Lung microvascular endothelial cell (primary cell): ENCODE measurements at regions not wholly inside any gene's neighbourhood (a gene's known extent, or its start where the extent isn't known, plus 50 kb on each side); places are given as distances from the start of the nearest gene placed in this dataset.
"Not testable (repeated sequence)": the region's sequence is repeated elsewhere in the genome, so short reads cannot be mapped to it uniquely, and the experiment has no call there.

Experiments used
- DNase-seq, 2 donors: peaks; one replicate each; pipeline versions ENCODE4 v3.0.0 to v3.0.0-alpha.2; 2010; ENCODE audit warnings: low read depth in 2 of 2

- no peak for DNase-seq
Measured at GRCh38 chr19:28569132-28570131, 643.5 kb downstream of the UQCRFS1 start.

DNA sequence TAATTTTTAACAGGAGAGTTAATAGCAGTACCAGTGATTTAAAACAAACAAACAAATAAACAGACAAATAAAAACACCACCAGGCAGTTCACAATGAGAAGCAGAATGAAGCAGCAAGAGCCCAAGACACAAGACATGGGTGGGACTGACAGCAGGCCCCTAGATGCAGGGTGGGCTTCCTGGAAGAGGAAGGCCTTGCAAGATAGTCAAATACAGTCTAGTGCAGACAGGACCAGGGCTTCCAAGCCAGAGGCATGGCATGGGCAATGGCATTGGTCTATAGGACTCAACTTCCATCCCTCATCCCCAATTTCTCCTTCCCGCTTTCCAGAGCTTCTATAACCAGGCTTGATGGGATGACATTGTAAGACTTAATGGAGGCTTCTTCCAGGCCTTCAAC, 645.1 kb downstream of the UQCRFS1 start:
- DNase-seq: no peak

DNA sequence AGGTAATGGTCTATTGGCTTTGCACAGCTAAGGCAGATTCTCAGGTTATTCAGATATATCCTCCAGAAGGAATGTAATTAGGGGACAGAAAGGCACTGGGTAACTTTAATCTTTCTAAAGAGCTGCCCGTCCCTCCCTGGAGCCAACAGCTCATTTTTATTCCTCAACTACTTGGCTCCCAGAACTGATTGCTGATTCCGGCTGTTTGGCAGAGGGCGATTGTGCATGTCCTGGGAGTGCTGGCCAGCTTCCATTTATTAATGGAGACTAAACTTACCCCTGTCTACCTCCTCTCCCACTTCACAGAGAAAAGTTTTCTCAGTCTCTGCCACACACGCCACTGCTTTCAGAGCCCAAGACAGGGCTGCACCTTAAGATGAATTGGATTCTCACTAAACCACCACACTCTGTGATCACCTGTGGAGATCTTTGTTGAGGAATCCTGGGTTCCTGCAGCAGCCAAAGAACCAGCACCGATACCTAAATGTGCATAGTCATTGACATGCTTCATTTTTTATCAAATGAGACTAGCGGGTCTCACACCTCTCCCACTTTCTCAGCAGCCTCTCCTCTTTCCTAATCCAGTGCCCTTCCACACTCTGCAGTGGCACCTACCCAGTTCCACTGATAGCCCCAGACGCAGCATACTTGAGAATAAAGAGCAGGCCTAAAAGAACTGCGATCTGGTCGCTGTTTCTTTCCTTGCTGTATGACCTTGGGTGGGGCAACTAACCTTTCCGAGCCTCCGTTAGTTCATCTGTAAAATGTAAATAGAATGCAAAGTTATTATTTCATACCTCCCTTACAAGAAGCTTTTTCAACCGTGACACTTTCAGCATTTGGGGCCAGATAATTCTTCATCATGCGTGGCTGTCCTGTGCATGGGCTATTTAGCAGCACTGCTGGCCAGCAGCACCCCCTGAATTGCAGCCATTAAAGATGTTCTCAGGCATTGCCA, 648.7 kb downstream of the UQCRFS1 start:
- DNase-seq: no peak

GRCh38 chr19:28560786-28561185, 652.2 kb downstream of the UQCRFS1 start:
- no peak for DNase-seq

- no peak for DNase-seq
Measured at GRCh38 chr19:28558783-28559182, 654.2 kb downstream of the UQCRFS1 start.

GRCh38 chr19:28556371-28556770, 656.6 kb downstream of the UQCRFS1 start:
- no peak for DNase-seq

DNA sequence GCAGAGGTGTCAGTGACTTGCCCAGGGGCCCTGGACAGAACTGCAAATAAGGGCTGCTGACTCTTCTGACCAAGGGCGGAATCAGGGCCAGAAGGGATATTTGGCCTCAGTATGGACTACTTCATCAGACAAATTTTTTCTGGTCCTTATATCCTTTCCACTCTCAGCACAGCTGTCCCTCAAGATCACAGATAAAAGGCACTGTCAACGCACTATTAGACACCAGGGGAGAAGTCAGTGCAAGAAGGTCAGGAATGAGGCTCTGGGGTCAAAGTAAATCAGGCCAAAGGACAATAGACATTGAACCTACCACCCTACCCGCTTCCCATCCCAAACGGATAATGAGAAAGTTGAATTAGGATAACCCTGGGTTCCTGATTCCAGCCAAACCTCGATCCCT, 657.6 kb downstream of the UQCRFS1 start:
- DNase-seq: no peak

GRCh38 chr19:28554321-28555091, 658.4 kb downstream of the UQCRFS1 start:
- no peak for DNase-seq

GRCh38 chr19:28553764-28554163, 659.2 kb downstream of the UQCRFS1 start:
- no peak for DNase-seq

DNA sequence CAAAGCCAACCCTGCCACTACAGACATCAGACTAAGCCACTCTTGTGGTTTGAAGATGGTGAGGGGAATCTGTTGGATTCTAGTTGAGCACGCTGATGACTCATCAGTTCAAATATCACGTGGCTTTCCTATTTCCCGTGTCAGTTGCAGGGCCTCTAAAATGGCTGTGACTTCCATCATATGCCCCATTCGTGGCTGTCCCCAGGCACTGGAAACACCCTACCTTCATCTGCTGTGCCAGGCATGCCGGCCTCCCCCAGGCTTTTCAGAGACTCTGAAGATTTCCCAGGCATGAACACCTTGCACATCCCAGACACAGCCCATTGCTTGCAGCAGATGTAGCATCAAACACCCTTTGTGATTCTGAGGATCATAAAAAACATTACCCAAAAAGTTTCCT, 659.9 kb downstream of the UQCRFS1 start:
- no peak for DNase-seq

- no peak for DNase-seq
Measured at GRCh38 chr19:28549680-28550277, 663.2 kb downstream of the UQCRFS1 start.

- no peak for DNase-seq
Measured at GRCh38 chr19:28546148-28546685, 666.7 kb downstream of the UQCRFS1 start.

DNA sequence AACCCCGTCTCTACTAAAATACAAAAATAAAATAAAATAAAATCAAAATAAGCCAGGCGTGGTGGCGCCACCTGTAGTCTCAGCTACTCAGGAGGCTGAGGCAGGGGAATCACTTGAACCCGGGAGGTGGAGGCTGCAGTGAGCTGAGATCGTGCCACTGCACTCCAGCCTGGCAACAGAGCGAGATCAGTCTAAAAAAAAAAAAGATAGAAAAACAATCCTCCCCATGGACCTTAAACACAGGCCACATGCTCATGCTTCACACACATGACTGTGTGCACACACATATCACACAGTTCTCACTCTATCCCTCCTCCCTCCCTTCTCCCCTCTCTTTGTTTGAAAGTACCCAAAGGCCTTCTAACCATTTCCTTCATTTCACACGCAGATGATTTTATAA, 667.6 kb downstream of the UQCRFS1 start:
- not testable (repeated sequence) for DNase-seq

DNA sequence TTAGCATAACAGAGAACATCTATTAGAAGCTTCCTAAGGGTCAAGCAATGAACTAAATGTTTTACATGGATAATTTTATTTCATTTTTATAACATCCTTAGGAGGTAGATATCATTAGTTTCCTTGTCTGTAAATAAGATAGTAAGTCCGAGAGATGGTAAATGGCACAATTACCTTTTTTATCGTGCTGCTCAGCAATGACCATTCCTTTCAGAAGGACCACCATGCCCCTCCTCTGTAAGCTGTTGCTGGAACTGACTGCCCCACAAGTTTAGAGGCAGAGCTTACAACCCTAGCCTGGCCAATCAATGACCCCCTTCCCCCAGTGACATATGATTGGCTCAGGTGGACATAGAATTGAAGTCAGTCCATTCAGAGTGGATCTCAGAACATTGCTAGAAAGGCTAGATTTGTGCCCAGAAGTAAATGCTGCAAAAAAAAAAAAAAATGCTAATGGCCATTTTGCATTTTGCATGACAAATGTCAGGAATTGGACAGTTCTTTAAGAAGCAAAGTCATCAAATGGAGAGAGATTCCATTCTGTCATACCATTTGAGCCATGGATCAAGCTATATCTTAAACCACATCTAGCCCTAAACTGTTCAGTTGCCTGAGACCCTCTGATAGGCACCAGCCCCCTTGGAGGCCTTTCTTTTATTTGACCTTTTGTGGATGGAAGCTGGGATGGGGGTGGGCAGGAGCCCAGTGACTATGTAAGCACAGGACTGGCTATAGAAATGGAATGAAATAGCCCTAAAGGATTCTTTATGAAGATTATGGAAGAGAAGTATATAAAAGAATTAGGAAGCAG, 668.3 kb downstream of the UQCRFS1 start:
- no peak for DNase-seq

GRCh38 chr19:28543244-28543776, 669.6 kb downstream of the UQCRFS1 start:
- DNase-seq: no peak

DNA sequence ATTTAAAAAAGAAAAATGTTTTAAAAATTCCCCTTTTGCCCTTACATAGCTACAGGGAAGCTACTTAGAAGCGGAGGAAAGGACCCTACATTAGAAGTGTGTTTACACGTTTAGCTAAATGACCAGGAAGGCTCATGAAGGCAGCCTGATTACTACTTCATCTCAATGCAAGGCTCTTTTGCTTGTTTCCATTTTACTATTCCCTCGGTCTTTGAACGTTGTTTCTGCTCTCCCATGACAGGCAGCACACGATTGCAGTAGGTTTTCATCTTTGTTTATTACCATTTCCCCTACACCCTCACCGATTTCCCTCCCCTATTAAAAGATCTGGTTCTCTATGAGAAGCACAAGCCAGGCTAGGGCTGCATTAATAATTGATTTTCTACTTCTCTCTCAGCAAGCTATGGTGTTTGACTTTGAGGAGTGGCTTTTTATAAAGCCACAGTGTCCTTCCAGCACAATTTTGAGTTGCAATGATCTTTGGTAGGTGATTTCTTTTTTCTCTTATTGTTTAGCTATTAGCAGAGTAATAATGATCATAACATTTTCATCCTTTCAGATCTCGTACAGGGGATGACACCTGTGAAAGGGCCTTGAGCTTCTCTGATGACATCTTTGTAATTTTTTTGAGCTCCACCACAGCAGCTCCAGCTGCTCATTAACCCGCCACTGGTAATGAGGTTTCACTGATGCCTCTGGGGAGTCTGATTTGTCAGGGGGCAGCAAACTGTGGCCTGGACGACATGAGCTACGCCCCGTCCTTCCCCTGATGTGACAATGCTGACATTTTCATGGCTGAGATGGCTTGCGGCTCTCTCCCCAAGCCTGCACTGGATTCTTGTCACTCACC, 670.3 kb downstream of the UQCRFS1 start:
- DNase-seq: no peak

DNA sequence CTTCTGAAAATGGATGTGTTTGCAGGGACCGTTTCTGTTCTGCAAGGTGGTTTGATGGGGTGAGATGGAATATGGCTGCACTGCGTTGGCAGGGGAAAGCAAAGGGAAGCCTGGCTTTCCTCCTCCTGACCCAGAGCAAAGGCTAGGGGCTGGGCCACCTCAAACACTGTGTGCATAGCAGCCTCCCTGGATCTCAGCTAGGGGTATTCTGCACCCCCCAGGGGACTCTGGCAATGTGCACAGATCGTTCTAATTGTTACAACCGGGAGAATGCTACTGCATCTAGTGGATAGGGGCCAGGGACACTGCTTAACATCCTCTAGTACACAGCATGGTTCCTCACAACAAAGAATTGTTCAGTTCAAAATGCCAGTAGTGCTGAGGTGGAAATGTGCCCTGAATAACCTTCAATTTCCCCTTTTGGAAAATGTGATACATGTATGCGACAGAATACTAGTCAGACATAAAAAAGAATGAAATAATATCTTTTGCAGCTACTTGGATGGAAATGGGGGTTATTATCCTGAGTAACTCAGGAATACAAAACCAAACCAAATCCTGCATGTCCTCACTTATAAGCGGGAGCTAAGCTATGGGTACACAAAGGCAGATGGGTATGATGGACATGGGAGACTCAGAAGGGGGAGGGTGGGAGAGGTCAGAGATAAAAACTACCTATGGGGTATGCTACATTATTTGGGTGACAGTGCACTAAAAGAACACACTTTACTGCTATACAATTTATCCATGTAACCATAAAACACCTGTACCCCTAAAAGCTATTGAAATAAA, 671.2 kb downstream of the UQCRFS1 start:
- DNase-seq: no peak

DNA sequence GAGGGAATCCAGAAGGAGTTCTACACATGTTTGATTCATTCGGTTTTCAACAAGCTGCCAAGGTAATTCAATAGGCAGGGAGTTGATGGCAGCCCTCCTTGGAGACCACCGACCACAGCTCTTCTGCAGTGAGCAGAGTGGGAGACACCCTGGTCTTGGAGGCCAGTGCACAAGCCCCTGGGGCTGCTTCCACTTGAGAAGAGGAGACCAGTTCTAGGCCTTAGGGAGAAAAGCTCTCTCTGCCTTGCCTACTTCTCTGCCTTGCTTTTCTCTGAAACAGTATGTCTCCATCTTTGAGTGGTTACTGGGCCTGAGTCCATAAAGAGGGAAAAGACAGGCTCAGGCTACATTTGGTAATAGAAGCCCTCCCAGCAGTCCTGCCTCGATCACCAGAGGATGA, 671.9 kb downstream of the UQCRFS1 start:
- DNase-seq: no peak
